GM12878 (cell line): ENCODE measurements at regions not wholly inside any gene's neighbourhood (a gene's known extent, or its start where the extent isn't known, plus 50 kb on each side); places are given as distances from the start of the nearest gene placed in this dataset.

Source experiments
- HDAC2 ChIP-seq: fragments of 200-600 bp; sonication (generic); IDR thresholded peaks from 2 replicates; pipeline ENCODE4 v1.6.1; 2017
- TF ChIP-seq, protein P1 (sequence below), 3 experiments: IDR thresholded peaks in 2 of 3; conservative IDR thresholded peaks in 1 of 3; 2 replicates each; pipeline ENCODE4 v1.5.1; 2011; ENCODE audit warnings: low read depth in 3 of 3, low read length in 3 of 3, mild to moderate bottlenecking in 3 of 3, control low read depth in 2 of 3, moderate library complexity in 2 of 3, inconsistent platforms in 1 of 3, mixed read lengths in 1 of 3; ENCODE audit not compliant: control insufficient read depth in 2 of 3, insufficient read depth in 1 of 3; ENCODE audit errors: extremely low read depth in 1 of 3

GRCh38 chr5:111975133-111975532 is 218.1 kb upstream of the NREP start:
- TF ChIP-seq, protein P1, sequence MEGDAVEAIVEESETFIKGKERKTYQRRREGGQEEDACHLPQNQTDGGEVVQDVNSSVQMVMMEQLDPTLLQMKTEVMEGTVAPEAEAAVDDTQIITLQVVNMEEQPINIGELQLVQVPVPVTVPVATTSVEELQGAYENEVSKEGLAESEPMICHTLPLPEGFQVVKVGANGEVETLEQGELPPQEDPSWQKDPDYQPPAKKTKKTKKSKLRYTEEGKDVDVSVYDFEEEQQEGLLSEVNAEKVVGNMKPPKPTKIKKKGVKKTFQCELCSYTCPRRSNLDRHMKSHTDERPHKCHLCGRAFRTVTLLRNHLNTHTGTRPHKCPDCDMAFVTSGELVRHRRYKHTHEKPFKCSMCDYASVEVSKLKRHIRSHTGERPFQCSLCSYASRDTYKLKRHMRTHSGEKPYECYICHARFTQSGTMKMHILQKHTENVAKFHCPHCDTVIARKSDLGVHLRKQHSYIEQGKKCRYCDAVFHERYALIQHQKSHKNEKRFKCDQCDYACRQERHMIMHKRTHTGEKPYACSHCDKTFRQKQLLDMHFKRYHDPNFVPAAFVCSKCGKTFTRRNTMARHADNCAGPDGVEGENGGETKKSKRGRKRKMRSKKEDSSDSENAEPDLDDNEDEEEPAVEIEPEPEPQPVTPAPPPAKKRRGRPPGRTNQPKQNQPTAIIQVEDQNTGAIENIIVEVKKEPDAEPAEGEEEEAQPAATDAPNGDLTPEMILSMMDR (IDR thresholded peaks at IDR 0.05 in 2 of 3, conservative IDR thresholded peaks at IDR 0.05 in 1 of 3; ENCODE audit: control insufficient read depth in 2 of 3, extremely low read depth in 1 of 3, insufficient read depth in 1 of 3, low read depth in 3 of 3, low read length in 3 of 3), result no peak
- no peak for TF ChIP-seq HDAC2
